OCI-LY7 (cell line): ENCODE measurements at regions not wholly inside any gene's neighbourhood (a gene's known extent, or its start where the extent isn't known, plus 50 kb on each side); places are given as distances from the start of the nearest gene placed in this dataset.

ENCODE experiments used
- BruUV-seq: library from RNA; stranded (reverse); fragments of 400-500 nt; replicated peaks from 2 replicates; lab custom pipeline; 2021; lab: Mats Ljungman, UMichigan
- CTCF ChIA-PET: fragments of 300-600 bp; sonication (Branson Sonifier 250); formaldehyde crosslinking; loops from one replicate; lab custom pipeline; 2022; ENCODE audit warnings: antibody characterized with exemption; ENCODE audit not compliant: unreplicated experiment; lab: Charles Lee
- POLR2A ChIA-PET: fragments of 300-600 bp; sonication (Branson Sonifier 250); formaldehyde crosslinking; loops from one replicate; lab custom pipeline; 2022; ENCODE audit warnings: antibody characterized with exemption; lab: Charles Lee
- DNase-seq: peaks from one replicate; pipeline ENCODE4 v3.0.0-alpha.2; 2015; ENCODE audit warnings: low spot score
- H2AFZ ChIP-seq: fragments of 200-600 bp; sonication (generic), shearing (Covaris generic); 2 replicates; pipeline ENCODE4 v1.6.1; 2014; ENCODE audit warnings: mild to moderate bottlenecking, antibody characterized with exemption, low read length, moderate library complexity
- H3K27ac ChIP-seq: fragments of 200-600 bp; sonication (generic); 2 replicates; pipeline ENCODE4 v1.5.1; 2014; ENCODE audit warnings: mixed run types, low read depth, mild to moderate bottlenecking, moderate library complexity, low read length, inconsistent platforms; ENCODE audit not compliant: poor library complexity, severe bottlenecking
- H3K36me3 ChIP-seq: fragments of 200-600 bp; sonication (generic); 2 replicates; pipeline ENCODE4 v1.6.1; 2014; ENCODE audit warnings: mild to moderate bottlenecking, antibody characterized with exemption, low read length, moderate library complexity, mixed read lengths; ENCODE audit not compliant: insufficient read depth
- H3K4me1 ChIP-seq: fragments of 200-600 bp; sonication (generic); 2 replicates; pipeline ENCODE4 v1.5.1; 2014; ENCODE audit warnings: mild to moderate bottlenecking, low read length; ENCODE audit not compliant: insufficient read depth, poor library complexity, severe bottlenecking
- H3K4me2 ChIP-seq: fragments of 200-600 bp; sonication (generic); 2 replicates; pipeline ENCODE4 v1.6.1; 2014; ENCODE audit warnings: mild to moderate bottlenecking, low read length
- H3K4me3 ChIP-seq: fragments of 200-600 bp; sonication (generic); 2 replicates; pipeline ENCODE4 v1.5.1; 2014; ENCODE audit warnings: mild to moderate bottlenecking, low read depth, low read length; ENCODE audit not compliant: poor library complexity, severe bottlenecking
- H3K79me2 ChIP-seq: fragments of 200-600 bp; sonication (generic); 2 replicates; pipeline ENCODE4 v1.6.1; 2016; ENCODE audit warnings: low read depth, mild to moderate bottlenecking, low read length, moderate library complexity, mixed read lengths; ENCODE audit not compliant: insufficient read depth
- H3K9me2 ChIP-seq: fragments of 200-600 bp; sonication (generic); 2 replicates; pipeline ENCODE4 v1.6.1; 2016; ENCODE audit warnings: mild to moderate bottlenecking, low read length, mixed read lengths; ENCODE audit not compliant: insufficient read depth
- H3K9me3 ChIP-seq: fragments of 200-600 bp; sonication (generic); 2 replicates; pipeline ENCODE4 v1.6.1; 2014; ENCODE audit warnings: mild to moderate bottlenecking, mixed run types, low read length, mixed read lengths
- H4K20me1 ChIP-seq: fragments of 200-600 bp; sonication (generic); 2 replicates; pipeline ENCODE4 v1.6.1; 2014; ENCODE audit warnings: mild to moderate bottlenecking, antibody characterized with exemption, low read length, moderate library complexity, mixed read lengths; ENCODE audit not compliant: insufficient read depth
- CTCF ChIP-seq: fragments of 200-600 bp; sonication (generic); conservative IDR thresholded peaks from 2 replicates; pipeline ENCODE4 v1.5.1; 2014; ENCODE audit warnings: mild to moderate bottlenecking, antibody characterized with exemption, low read length, moderate library complexity, mixed read lengths
- EZH2phosphoT487 ChIP-seq: fragments of 200-600 bp; sonication (generic); IDR thresholded peaks from 2 replicates; pipeline ENCODE4 v1.6.1; 2018; ENCODE audit warnings: low read depth, borderline replicate concordance, mild to moderate bottlenecking, mixed run types, antibody characterized with exemption, low read length, moderate library complexity, mixed read lengths
- intact Hi-C: fragments of 100-400 bp; cut with micrococcal nuclease; formaldehyde crosslinking; loops from one replicate; pipeline ENCODE4 v1.10.0; 2022; ENCODE audit not compliant: unreplicated experiment

- POLR2A ChIA-PET, result interaction anchor here (0.6 to 0.7 kb wide), 2 partner anchors 232 to 412 kb away, joined by 3 read pairs; no protein-coding TSS in a partner anchor
Observed at GRCh38 chr13:58254943-58255342, 623.4 kb downstream of the PCDH17 start.

GRCh38 chr13:58266271-58266670 is 634.7 kb downstream of the PCDH17 start:
- intact Hi-C loops, result no loop called here
- ChIA-PET POLR2A (no interaction called here), CTCF (no interaction called here)
- Histone ChIP-seq H3K9me2 (no peaks in the 10 kb centered on the region), H4K20me1 (no peaks in the 10 kb centered on the region), H3K4me2 (no peak overlapping the region), H3K9me3 (no peaks in the 10 kb centered on the region), H3K4me3 (no peak overlapping the region), H2AFZ (no peak overlapping the region), H3K27ac (no peak overlapping the region), H3K36me3 (no peaks in the 10 kb centered on the region), H3K4me1 (no peaks in the 10 kb centered on the region), H3K79me2 (no peaks in the 10 kb centered on the region)
- BruUV-seq, result no TSS peak
- DNase-seq, result no peak
- no peak for TF ChIP-seq EZH2phosphoT487
- TF ChIP-seq CTCF, result no peak

More at GRCh38 chr13:58254943-58255342, 623.4 kb downstream of the PCDH17 start:
- no peak overlapping the region for H3K4me2 ChIP-seq
- no peak for TF ChIP-seq CTCF
- TF ChIP-seq EZH2phosphoT487, result no peak
- H3K27ac ChIP-seq, result no peak overlapping the region
- no peak for DNase-seq
- H3K79me2 ChIP-seq, result no peaks in the 10 kb centered on the region
- H3K36me3 ChIP-seq, result no peaks in the 10 kb centered on the region
- no peaks in the 10 kb centered on the region for H3K4me1 ChIP-seq
- intact Hi-C loops, result no loop called here
- no TSS peak for BruUV-seq
- H4K20me1 ChIP-seq, result no peaks in the 10 kb centered on the region
- no peak overlapping the region for H3K4me3 ChIP-seq
- no peaks in the 10 kb centered on the region for H3K9me2 ChIP-seq
- no peak overlapping the region for H2AFZ ChIP-seq
- no peaks in the 10 kb centered on the region for H3K9me3 ChIP-seq
- CTCF ChIA-PET, result no interaction called here

- H3K4me1 ChIP-seq, result no peaks in the 10 kb centered on the region
- no peak overlapping the region for H3K4me2 ChIP-seq
- H4K20me1 ChIP-seq, result no peaks in the 10 kb centered on the region
- DNase-seq, result no peak
- H2AFZ ChIP-seq, result no peak overlapping the region
- ChIA-PET POLR2A (interaction anchor here (0.6 to 1.4 kb wide), 2 partner anchors 14 to 1860 kb away, joined by 3 to 6 read pairs; no protein-coding TSS in a partner anchor), CTCF (no interaction called here)
- H3K4me3 ChIP-seq, result no peak overlapping the region
- H3K27ac ChIP-seq, result no peak overlapping the region
- intact Hi-C loops, result no loop called here
- BruUV-seq, result no TSS peak
- H3K9me2 ChIP-seq, result no peaks in the 10 kb centered on the region; the same call in 1 of the 2 replicates
- H3K79me2 ChIP-seq, result no peaks in the 10 kb centered on the region
- H3K36me3 ChIP-seq, result no peaks in the 10 kb centered on the region
- no peaks in the 10 kb centered on the region for H3K9me3 ChIP-seq
- TF ChIP-seq CTCF (no peak), EZH2phosphoT487 (no peak)
Observed at GRCh38 chr13:58298556-58299135, 667.1 kb downstream of the PCDH17 start.
